Globus pallidus (tissue), 1 donor: ENCODE measurements at regions not wholly inside any gene's neighbourhood (a gene's known extent, or its start where the extent isn't known, plus 50 kb on each side); places are given as distances from the start of the nearest gene placed in this dataset.

Source experiments
- DNase-seq: peaks from one replicate; pipeline ENCODE4 v3.0.0-alpha.2; 2015; ENCODE audit warnings: low spot score

- no peak for DNase-seq
Observed at GRCh38 chr3:5069627-5070026, 52.5 kb upstream of the ARL8B start.

- DNase-seq, result no peak
Observed at GRCh38 chr3:5071061-5071460, 51.0 kb upstream of the ARL8B start.

GRCh38 chr3:5072100-5072816 lies 49.8 kb upstream of the ARL8B start:
- DNase-seq, result no peak
